ENCODE measurements at regions not wholly inside any gene's neighbourhood (a gene's known extent, or its start where the extent isn't known, plus 50 kb on each side); places are given as distances from the start of the nearest gene placed in this dataset.

DNA sequence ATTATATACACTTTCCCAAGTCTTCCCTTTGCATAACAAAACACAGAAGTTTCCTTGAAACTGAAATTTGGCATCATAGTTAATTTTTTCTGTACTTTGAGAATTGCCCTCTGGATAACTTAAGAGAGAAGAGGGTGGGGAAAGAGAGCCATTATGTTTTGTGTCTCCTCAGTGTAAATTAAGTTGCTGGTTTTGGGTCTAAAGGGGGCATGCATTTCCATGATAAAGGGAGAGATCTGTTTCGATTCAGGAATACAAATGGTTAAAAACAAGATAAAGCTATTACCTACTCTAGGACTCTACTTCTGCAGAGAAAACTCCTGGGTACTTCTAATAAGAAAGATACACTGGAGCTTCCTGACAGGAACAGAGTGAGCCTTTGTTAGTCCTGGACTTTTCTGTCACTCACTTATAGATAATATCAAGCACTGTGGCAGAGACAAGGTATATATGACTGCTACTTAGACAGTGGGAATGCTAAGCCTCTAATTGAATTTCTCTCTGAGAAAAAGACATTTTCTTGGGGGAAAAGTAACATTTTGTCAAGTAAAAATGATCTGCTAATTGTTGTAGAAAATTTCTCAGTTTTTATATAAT lies 142.8 kb upstream of the PCDH9 start:
- intact Hi-C loops (cut with micrococcal nuclease), result no loop called here
- Histone ChIP-seq H3K36me3 (ENCODE audit: control insufficient read depth, insufficient read depth, low read length) (no peaks in the 10 kb centered on the region), H3K4me3 (ENCODE audit: low read length) (no peak overlapping the region), H3K4me1 (ENCODE audit: control insufficient read depth, insufficient read depth, low read length) (no peaks in the 10 kb centered on the region), H3K9me3 (ENCODE audit: control insufficient read depth, insufficient read depth, low read length) (no peaks in the 10 kb centered on the region), H3K27me3 (ENCODE audit: control insufficient read depth, insufficient read depth, low read length) (no peaks in the 10 kb centered on the region), H3K27ac (ENCODE audit: low read length) (no peak overlapping the region)
- 71% methylated on average over 1 of the region's 1 CpG for WGBS (ENCODE audit: insufficient coverage)
- Mint-ChIP-seq H3K4me1 (no peaks in the 10 kb centered on the region), H3K4me3 (no peak overlapping the region), H3K27ac (no peak overlapping the region), H3K27me3 (ENCODE audit: low read depth in 2 of 2) (no peaks in the 10 kb centered on the region), H3K36me3 (no peaks in the 10 kb centered on the region), H3K9me3 (peaks cover 0 to 2% of the 10 kb centered on the region in 2 donors)
- DNase-seq (no peak), ATAC-seq (no peak)
- TF ChIP-seq, protein P1, sequence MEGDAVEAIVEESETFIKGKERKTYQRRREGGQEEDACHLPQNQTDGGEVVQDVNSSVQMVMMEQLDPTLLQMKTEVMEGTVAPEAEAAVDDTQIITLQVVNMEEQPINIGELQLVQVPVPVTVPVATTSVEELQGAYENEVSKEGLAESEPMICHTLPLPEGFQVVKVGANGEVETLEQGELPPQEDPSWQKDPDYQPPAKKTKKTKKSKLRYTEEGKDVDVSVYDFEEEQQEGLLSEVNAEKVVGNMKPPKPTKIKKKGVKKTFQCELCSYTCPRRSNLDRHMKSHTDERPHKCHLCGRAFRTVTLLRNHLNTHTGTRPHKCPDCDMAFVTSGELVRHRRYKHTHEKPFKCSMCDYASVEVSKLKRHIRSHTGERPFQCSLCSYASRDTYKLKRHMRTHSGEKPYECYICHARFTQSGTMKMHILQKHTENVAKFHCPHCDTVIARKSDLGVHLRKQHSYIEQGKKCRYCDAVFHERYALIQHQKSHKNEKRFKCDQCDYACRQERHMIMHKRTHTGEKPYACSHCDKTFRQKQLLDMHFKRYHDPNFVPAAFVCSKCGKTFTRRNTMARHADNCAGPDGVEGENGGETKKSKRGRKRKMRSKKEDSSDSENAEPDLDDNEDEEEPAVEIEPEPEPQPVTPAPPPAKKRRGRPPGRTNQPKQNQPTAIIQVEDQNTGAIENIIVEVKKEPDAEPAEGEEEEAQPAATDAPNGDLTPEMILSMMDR (IDR thresholded peaks at IDR 0.05), result no peak

DNA sequence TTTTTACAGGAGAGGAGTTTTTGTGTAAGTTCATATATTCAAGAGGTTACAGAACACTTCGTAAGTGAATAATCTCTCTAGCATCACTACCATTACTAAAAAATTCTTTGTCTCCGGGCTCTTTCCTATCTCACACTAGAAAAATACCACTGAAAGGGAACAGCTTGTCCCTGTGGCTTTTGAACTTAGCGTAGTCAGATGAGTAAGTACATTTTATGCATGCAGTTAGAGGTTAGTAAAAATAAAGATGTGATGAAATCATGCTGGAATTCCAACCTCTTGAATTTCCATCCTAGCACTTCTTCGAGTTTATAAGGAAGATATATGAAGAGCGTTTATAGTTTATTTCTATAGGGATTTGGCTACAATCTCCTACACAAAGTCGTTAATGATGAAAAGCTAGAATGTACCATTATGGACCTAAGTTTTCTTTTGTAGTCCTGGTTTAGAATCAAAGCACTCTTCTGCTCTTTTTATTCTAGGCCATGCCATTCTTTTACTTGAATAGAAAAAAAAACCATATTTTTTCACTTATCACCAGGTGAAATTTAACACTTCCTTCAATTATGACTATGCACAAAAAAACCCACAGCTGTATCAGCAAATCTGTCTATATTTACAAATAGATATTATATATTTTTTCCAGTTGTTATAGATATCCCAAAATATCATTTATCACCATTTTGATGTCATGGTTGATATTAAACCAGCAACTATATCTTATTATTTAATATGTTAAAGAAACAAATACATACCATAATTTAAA lies 139.9 kb upstream of the PCDH9 start:
- Histone ChIP-seq H3K36me3 (ENCODE audit: control insufficient read depth, insufficient read depth, low read length) (no peaks in the 10 kb centered on the region), H3K4me3 (ENCODE audit: low read length) (no peak overlapping the region), H3K27ac (ENCODE audit: low read length) (no peak overlapping the region), H3K9me3 (ENCODE audit: control insufficient read depth, insufficient read depth, low read length) (no peaks in the 10 kb centered on the region), H3K27me3 (ENCODE audit: control insufficient read depth, insufficient read depth, low read length) (no peaks in the 10 kb centered on the region), H3K4me1 (ENCODE audit: control insufficient read depth, insufficient read depth, low read length) (no peaks in the 10 kb centered on the region)
- H3K36me3 Mint-ChIP-seq, result no peaks in the 10 kb centered on the region
- H3K27me3 Mint-ChIP-seq (ENCODE audit: low read depth in 2 of 2), result no peaks in the 10 kb centered on the region
- ATAC-seq (no peak), DNase-seq (no peak)
- WGBS (ENCODE audit: insufficient coverage), result 86% methylated on average over 1 of the region's 6 CpGs
- TF ChIP-seq, protein P1 (IDR thresholded peaks at IDR 0.05), result no peak
- no peak overlapping the region for H3K4me3 Mint-ChIP-seq
- no peaks in the 10 kb centered on the region for H3K4me1 Mint-ChIP-seq
- H3K9me3 Mint-ChIP-seq, result peaks cover 0 to 5% of the 10 kb centered on the region in 2 donors
- no peak overlapping the region for H3K27ac Mint-ChIP-seq
- intact Hi-C loops (cut with micrococcal nuclease), result no loop called here

DNA sequence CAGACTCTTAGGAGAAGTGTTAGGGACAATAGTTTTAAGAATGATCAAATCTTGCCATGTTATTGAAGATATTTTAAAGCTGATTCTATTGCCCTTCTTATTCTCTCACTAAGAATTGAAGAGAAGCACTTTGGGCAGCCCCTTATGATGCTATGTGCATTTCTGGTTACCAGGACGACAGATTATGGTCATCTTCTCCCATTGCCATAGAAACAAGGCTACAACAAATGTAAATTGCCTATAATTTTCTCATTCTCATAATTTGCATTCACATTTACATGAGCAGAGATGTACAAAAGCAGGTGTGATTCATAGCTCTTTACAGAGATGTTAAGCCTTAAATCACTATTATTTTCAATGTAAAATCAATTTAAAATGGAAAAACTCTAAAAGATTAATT lies 137.3 kb upstream of the PCDH9 start:
- ATAC-seq (no peak), DNase-seq (no peak)
- Mint-ChIP-seq H3K4me3 (no peak overlapping the region), H3K4me1 (no peaks in the 10 kb centered on the region), H3K9me3 (peaks cover 0 to 7% of the 10 kb centered on the region in 2 donors), H3K36me3 (no peaks in the 10 kb centered on the region), H3K27me3 (ENCODE audit: low read depth in 2 of 2) (no peaks in the 10 kb centered on the region), H3K27ac (no peak overlapping the region)
- TF ChIP-seq, protein P1 (IDR thresholded peaks at IDR 0.05), result no peak
- H3K36me3 ChIP-seq (ENCODE audit: control insufficient read depth, insufficient read depth, low read length), result no peaks in the 10 kb centered on the region
- no peak overlapping the region for H3K4me3 ChIP-seq (ENCODE audit: low read length)
- H3K27me3 ChIP-seq (ENCODE audit: control insufficient read depth, insufficient read depth, low read length), result no peaks in the 10 kb centered on the region
- H3K9me3 ChIP-seq (ENCODE audit: control insufficient read depth, insufficient read depth, low read length), result no peaks in the 10 kb centered on the region
- intact Hi-C loops (cut with micrococcal nuclease), result no loop called here
- no peak overlapping the region for H3K27ac ChIP-seq (ENCODE audit: low read length)
- 55% methylated on average over 1 of the region's 1 CpG for WGBS (ENCODE audit: insufficient coverage)
- no peaks in the 10 kb centered on the region for H3K4me1 ChIP-seq (ENCODE audit: control insufficient read depth, insufficient read depth, low read length)

DNA sequence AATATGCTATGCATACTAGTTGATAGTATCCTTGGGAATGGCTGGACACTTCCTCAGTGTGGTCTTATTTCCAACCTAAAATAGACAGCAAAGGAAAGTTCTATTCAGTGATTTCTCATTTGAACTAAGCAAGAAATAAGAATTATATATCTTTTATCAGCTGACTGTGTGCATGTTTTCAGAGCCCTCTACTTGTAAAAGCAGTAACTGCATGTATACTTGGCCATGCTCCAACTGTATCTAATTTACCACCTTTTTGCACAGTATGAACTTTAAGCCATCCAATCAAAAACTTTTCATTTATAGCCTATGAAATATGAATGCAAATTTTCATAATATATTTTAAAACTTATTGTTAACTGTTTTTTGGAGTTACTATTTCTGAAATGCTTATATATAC lies 136.4 kb upstream of the PCDH9 start:
- Histone ChIP-seq H3K36me3 (ENCODE audit: control insufficient read depth, insufficient read depth, low read length) (no peaks in the 10 kb centered on the region), H3K27me3 (ENCODE audit: control insufficient read depth, insufficient read depth, low read length) (no peaks in the 10 kb centered on the region), H3K4me1 (ENCODE audit: control insufficient read depth, insufficient read depth, low read length) (no peaks in the 10 kb centered on the region), H3K4me3 (ENCODE audit: low read length) (no peak overlapping the region), H3K9me3 (ENCODE audit: control insufficient read depth, insufficient read depth, low read length) (no peaks in the 10 kb centered on the region), H3K27ac (ENCODE audit: low read length) (no peak overlapping the region)
- no peak for ATAC-seq
- Mint-ChIP-seq H3K4me3 (no peak overlapping the region), H3K4me1 (no peaks in the 10 kb centered on the region), H3K36me3 (no peaks in the 10 kb centered on the region), H3K27ac (no peak overlapping the region), H3K27me3 (ENCODE audit: low read depth in 2 of 2) (no peaks in the 10 kb centered on the region), H3K9me3 (peaks cover 0 to 8% of the 10 kb centered on the region in 2 donors)
- TF ChIP-seq, protein P1 (IDR thresholded peaks at IDR 0.05), result no peak
- DNase-seq, result no peak
- intact Hi-C loops (cut with micrococcal nuclease), result no loop called here

Data from natural killer cell (primary cell).